ENCODE measurements at regions not wholly inside any gene's neighbourhood (a gene's known extent, or its start where the extent isn't known, plus 50 kb on each side); places are given as distances from the start of the nearest gene placed in this dataset.

DNA sequence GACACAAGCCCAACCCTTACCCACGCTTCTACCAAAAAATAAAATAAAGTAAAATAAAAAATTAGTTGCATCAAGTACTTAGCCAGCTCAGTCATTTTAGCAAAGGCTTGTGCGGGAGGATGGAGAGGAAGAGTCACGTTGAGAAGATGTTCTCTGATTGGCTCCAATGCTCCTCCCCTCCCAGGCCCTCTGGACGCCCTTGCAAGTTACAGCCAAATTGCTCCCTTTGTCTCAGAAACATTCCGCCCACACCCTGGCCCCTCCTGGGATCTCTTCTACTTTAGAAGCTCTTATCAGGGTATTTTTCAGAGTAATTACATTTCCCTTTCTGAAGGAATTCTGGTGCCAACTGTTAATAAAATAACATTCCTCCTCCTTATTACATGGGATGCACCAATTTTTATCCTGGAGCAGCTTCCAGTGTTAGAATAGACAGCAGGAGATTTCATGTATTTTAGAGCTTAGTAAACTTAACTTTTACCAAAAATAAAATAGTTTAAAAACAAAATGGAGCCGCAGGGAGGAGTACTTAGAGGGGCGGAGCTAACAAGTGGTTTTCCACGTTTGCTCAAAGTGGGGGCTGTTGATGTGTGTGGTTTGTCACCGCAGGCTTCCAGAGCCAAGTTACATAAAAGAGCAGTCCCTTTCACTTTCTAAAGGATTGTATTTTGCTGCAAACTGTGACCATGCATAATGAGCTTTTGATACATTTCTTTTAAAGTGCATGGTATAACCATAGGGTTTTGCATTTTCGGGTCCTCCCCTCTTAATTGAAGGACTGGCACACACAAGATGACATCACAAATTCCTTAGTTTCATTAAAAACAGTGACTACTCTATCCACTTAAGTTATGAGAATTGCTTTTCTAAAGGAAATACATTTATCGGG, 71.7 kb upstream of the RAP1B start:
- no peak for TF ChIP-seq EZH2phosphoT487 (IDR thresholded peaks at IDR 0.05; ENCODE audit: low read length)
- TF ChIP-seq, protein P1, sequence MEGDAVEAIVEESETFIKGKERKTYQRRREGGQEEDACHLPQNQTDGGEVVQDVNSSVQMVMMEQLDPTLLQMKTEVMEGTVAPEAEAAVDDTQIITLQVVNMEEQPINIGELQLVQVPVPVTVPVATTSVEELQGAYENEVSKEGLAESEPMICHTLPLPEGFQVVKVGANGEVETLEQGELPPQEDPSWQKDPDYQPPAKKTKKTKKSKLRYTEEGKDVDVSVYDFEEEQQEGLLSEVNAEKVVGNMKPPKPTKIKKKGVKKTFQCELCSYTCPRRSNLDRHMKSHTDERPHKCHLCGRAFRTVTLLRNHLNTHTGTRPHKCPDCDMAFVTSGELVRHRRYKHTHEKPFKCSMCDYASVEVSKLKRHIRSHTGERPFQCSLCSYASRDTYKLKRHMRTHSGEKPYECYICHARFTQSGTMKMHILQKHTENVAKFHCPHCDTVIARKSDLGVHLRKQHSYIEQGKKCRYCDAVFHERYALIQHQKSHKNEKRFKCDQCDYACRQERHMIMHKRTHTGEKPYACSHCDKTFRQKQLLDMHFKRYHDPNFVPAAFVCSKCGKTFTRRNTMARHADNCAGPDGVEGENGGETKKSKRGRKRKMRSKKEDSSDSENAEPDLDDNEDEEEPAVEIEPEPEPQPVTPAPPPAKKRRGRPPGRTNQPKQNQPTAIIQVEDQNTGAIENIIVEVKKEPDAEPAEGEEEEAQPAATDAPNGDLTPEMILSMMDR (IDR thresholded peaks at IDR 0.05; ENCODE audit: low read length) = no peak

Measured in MM.1S (cell line).